Panc1 (cell line): ENCODE measurements at regions not wholly inside any gene's neighbourhood (a gene's known extent, or its start where the extent isn't known, plus 50 kb on each side); places are given as distances from the start of the nearest gene placed in this dataset.

ENCODE experiments used
- ATAC-seq: fragments of 200-7000 bp; cut with Tn5 transposase; 2 replicates; pipeline ENCODE4 v1.9.1; 2020; ENCODE audit warnings: mild to moderate bottlenecking, moderate library complexity
- BruUV-seq: library from RNA; stranded (reverse); fragments of 400-500 nt; replicated peaks from 2 replicates; lab custom pipeline; 2021; lab: Mats Ljungman, UMichigan
- CTCF ChIA-PET: fragments of 300-600 bp; sonication (Branson Sonifier 250); formaldehyde crosslinking; loops from one replicate; lab custom pipeline; 2022; ENCODE audit warnings: antibody characterized with exemption; lab: Charles Lee
- POLR2A ChIA-PET: fragments of 300-600 bp; sonication (Branson Sonifier 250); formaldehyde crosslinking; loops from one replicate; lab custom pipeline; 2022; ENCODE audit warnings: antibody characterized with exemption; lab: Charles Lee
- DNase-seq: peaks from one replicate; pipeline ENCODE4 v3.0.0-alpha.2; 2010; ENCODE audit warnings: low read depth, low spot score
- H3K27ac ChIP-seq: 2 replicates; pipeline ENCODE4 v1.5.1; 2011; ENCODE audit warnings: mild to moderate bottlenecking, low read length, inconsistent platforms
- H3K27me3 ChIP-seq: fragments of 200-500 bp; sonication (Bioruptor generic); 2 replicates; pipeline ENCODE4 v1.6.0; 2014; ENCODE audit warnings: low read length, inconsistent platforms; ENCODE audit not compliant: control insufficient read depth, insufficient read depth
- H3K36me3 ChIP-seq: fragments of 200-500 bp; sonication (Bioruptor generic); 2 replicates; pipeline ENCODE4 v1.5.1; 2014; ENCODE audit warnings: inconsistent platforms, mild to moderate bottlenecking, low read length, moderate library complexity; ENCODE audit not compliant: control insufficient read depth, insufficient read depth
- H3K4me1 ChIP-seq: 2 replicates; pipeline ENCODE4 v1.5.1; 2011; ENCODE audit warnings: inconsistent platforms, mild to moderate bottlenecking, low read length, moderate library complexity; ENCODE audit not compliant: control insufficient read depth, insufficient read depth
- H3K4me3 ChIP-seq, 2 experiments: 2 replicates each; pipeline ENCODE4 v1.5.1; 2011 to 2012; ENCODE audit warnings: low read depth in 2 of 2, low read length in 2 of 2, mild to moderate bottlenecking in 2 of 2, inconsistent platforms in 1 of 2, moderate library complexity in 1 of 2
- H3K9me3 ChIP-seq: fragments of 200-500 bp; sonication (Bioruptor generic); 2 replicates; pipeline ENCODE4 v1.5.1; 2014; ENCODE audit warnings: low read depth, mild to moderate bottlenecking, inconsistent platforms, low read length, moderate library complexity; ENCODE audit not compliant: control insufficient read depth, insufficient read depth
- CTCF ChIP-seq: fragments of 450-650 bp; IDR thresholded peaks from 2 replicates; pipeline ENCODE4 v1.5.1; 2017; ENCODE audit warnings: mild to moderate bottlenecking
- POLR2AphosphoS5 ChIP-seq: IDR thresholded peaks from 2 replicates; pipeline ENCODE4 v1.6.1; 2012; ENCODE audit warnings: mild to moderate bottlenecking, low read depth, low read length, moderate library complexity
- REST ChIP-seq, 2 experiments: IDR thresholded peaks; 2 replicates each; pipeline ENCODE4 v1.6.1; 2011 to 2012; ENCODE audit warnings: low read depth in 2 of 2, control low read depth in 1 of 2, low read length in 1 of 2, mild to moderate bottlenecking in 1 of 2, moderate library complexity in 1 of 2; ENCODE audit not compliant: insufficient read depth in 1 of 2
- SIN3A ChIP-seq: IDR thresholded peaks from 2 replicates; pipeline ENCODE4 v1.6.1; 2012; ENCODE audit warnings: low read depth, mild to moderate bottlenecking, low read length, moderate library complexity, borderline replicate concordance; ENCODE audit not compliant: insufficient read depth
- TCF7L2 ChIP-seq: IDR thresholded peaks from 2 replicates; pipeline ENCODE4 v1.6.1; 2011; ENCODE audit warnings: mild to moderate bottlenecking, low read depth, low read length, inconsistent platforms
- in situ Hi-C: cut with HindIII; loops from 2 replicates; pipeline ENCODE4 v1.10.0; 2016; ENCODE audit warnings: low sequenced_read_pairs, low pct_unique_long_range_greater_than_20kb
- intact Hi-C: fragments of 100-400 bp; cut with micrococcal nuclease; formaldehyde crosslinking; loops from one replicate; pipeline ENCODE4 v1.10.0; 2022; ENCODE audit not compliant: unreplicated experiment

GRCh38 chr6:12485226-12485764 lies 195.1 kb downstream of the EDN1 start:
- Histone ChIP-seq H3K36me3 (no peaks in the 10 kb centered on the region), H3K4me1 (peaks cover 8% of the 10 kb centered on the region; the same call in 1 of the 2 replicates), H3K27me3 (no peaks in the 10 kb centered on the region), H3K27ac (peak overlapping the region; percentile 2; the same call in 1 of the 2 replicates), H3K4me3 (no peak overlapping the region), H3K9me3 (no peaks in the 10 kb centered on the region; the same call in 1 of the 2 replicates)
- TF ChIP-seq CTCF (no peak), REST (IDR thresholded peaks at IDR 0.05; ENCODE audit: insufficient read depth in 1 of 2, low read depth in 2 of 2, low read length in 1 of 2) (no peak), SIN3A (no peak), POLR2AphosphoS5 (no peak), TCF7L2 (no peak)
- no TSS peak for BruUV-seq
- ChIA-PET CTCF (no interaction called here), POLR2A (no interaction called here)
- no peak for ATAC-seq
- intact Hi-C loops: no loop called here
- in situ Hi-C loops: loop anchor here (10.0 kb wide), 1 partner anchor 160 kb away; no protein-coding TSS in a partner anchor
- DNase-seq: no peak

GRCh38 chr6:12485837-12486236 lies 195.7 kb downstream of the EDN1 start:
- no peak for TF ChIP-seq TCF7L2
- TF ChIP-seq CTCF: no peak
- no peak for TF ChIP-seq POLR2AphosphoS5
- TF ChIP-seq SIN3A: no peak
- TF ChIP-seq REST (IDR thresholded peaks at IDR 0.05; ENCODE audit: insufficient read depth in 1 of 2, low read depth in 2 of 2, low read length in 1 of 2): no peak
- intact Hi-C loops (no loop called here), in situ Hi-C loops (loop anchor here (10.0 kb wide), 1 partner anchor 161 kb away; no protein-coding TSS in a partner anchor)
- H3K9me3 ChIP-seq: no peaks in the 10 kb centered on the region; the same call in 1 of the 2 replicates
- POLR2A ChIA-PET: no interaction called here
- no peaks in the 10 kb centered on the region for H3K36me3 ChIP-seq
- no peak for ATAC-seq
- no peak overlapping the region for H3K4me3 ChIP-seq
- peaks cover 8% of the 10 kb centered on the region; the same call in 1 of the 2 replicates for H3K4me1 ChIP-seq
- DNase-seq: no peak
- H3K27me3 ChIP-seq: no peaks in the 10 kb centered on the region
- BruUV-seq: no TSS peak
- no peak overlapping the region; the same call in 1 of the 2 replicates for H3K27ac ChIP-seq
- CTCF ChIA-PET: no interaction called here
